Neural cell (in vitro differentiated cells): ENCODE measurements at regions not wholly inside any gene's neighbourhood (a gene's known extent, or its start where the extent isn't known, plus 50 kb on each side); places are given as distances from the start of the nearest gene placed in this dataset.

Experiments
- H2AFZ ChIP-seq: fragments of 200-600, 300-800 bp; sonication (generic), shearing (Covaris generic); 2 replicates; pipeline ENCODE4 v1.6.0; 2014; ENCODE audit warnings: low read depth, mild to moderate bottlenecking, antibody characterized with exemption, low read length, moderate library complexity
- H3F3A ChIP-seq: fragments of 200-600 bp; shearing (Covaris generic); 2 replicates; pipeline ENCODE4 v1.6.1; 2016; ENCODE audit warnings: mild to moderate bottlenecking, moderate library complexity, mixed read lengths, antibody characterized with exemption, low read length; ENCODE audit not compliant: insufficient read depth, poor library complexity, severe bottlenecking
- H3K27ac ChIP-seq: fragments of 200-600, 300-800 bp; sonication (generic), shearing (Covaris generic); 2 replicates; pipeline ENCODE4 v1.5.1; 2014; ENCODE audit warnings: mild to moderate bottlenecking, low read length, moderate library complexity
- H3K27me3 ChIP-seq: fragments of 300-800, 200-600 bp; sonication (generic), shearing (Covaris generic); 2 replicates; pipeline ENCODE4 v1.6.0; 2014; ENCODE audit warnings: mild to moderate bottlenecking, low read depth, low read length, moderate library complexity; ENCODE audit not compliant: insufficient read depth
- H3K36me3 ChIP-seq: fragments of 300-800, 200-600 bp; sonication (generic), shearing (Covaris generic); 2 replicates; pipeline ENCODE4 v1.5.1; 2014; ENCODE audit warnings: mild to moderate bottlenecking, antibody characterized with exemption, low read length, moderate library complexity; ENCODE audit not compliant: insufficient read depth
- H3K4me2 ChIP-seq: fragments of 300-800, 200-600 bp; sonication (generic), shearing (Covaris generic); 2 replicates; pipeline ENCODE4 v1.6.0; 2014; ENCODE audit warnings: mild to moderate bottlenecking, low read length
- H3K4me3 ChIP-seq: fragments of 300-800, 200-600 bp; sonication (generic), shearing (Covaris generic); 2 replicates; pipeline ENCODE4 v1.5.1; 2014; ENCODE audit warnings: mild to moderate bottlenecking, low read length, moderate library complexity
- H3K79me2 ChIP-seq: fragments of 200-600 bp; shearing (Covaris generic); replicated peaks from 2 replicates; pipeline ENCODE4 v1.6.0; 2014; ENCODE audit warnings: mild to moderate bottlenecking, low read length, moderate library complexity; ENCODE audit not compliant: insufficient read depth
- H3K9ac ChIP-seq: fragments of 300-800, 200-600 bp; sonication (generic), shearing (Covaris generic); 2 replicates; pipeline ENCODE4 v1.6.1; 2016; ENCODE audit warnings: mild to moderate bottlenecking, low read length, mixed read lengths
- H3K9me2 ChIP-seq: fragments of 200-600 bp; shearing (Covaris generic); 2 replicates; pipeline ENCODE4 v1.6.1; 2016; ENCODE audit warnings: mild to moderate bottlenecking, low read length, mixed read lengths; ENCODE audit not compliant: insufficient read depth
- H3K9me3 ChIP-seq: fragments of 200-600, 300-800 bp; sonication (generic), shearing (Covaris generic); 2 replicates; pipeline ENCODE4 v1.6.1; 2016; ENCODE audit warnings: mild to moderate bottlenecking, mixed run types, low read length, moderate library complexity, mixed read lengths
- H4K20me1 ChIP-seq: fragments of 200-600 bp; shearing (Covaris generic); 2 replicates; pipeline ENCODE4 v1.6.1; 2016; ENCODE audit warnings: mild to moderate bottlenecking, mixed run types; ENCODE audit not compliant: insufficient read depth
- CTCF ChIP-seq: fragments of 450-650 bp; IDR thresholded peaks from 2 replicates; pipeline ENCODE4 v1.5.1; 2014; ENCODE audit warnings: antibody characterized with exemption, mild to moderate bottlenecking, moderate library complexity; ENCODE audit not compliant: poor library complexity, severe bottlenecking
- EP300 ChIP-seq: fragments of 450-650 bp; conservative IDR thresholded peaks from 2 replicates; pipeline ENCODE4 v1.6.1; 2014; ENCODE audit warnings: antibody characterized with exemption, mild to moderate bottlenecking, moderate library complexity; ENCODE audit not compliant: poor library complexity, severe bottlenecking
- EZH2 ChIP-seq: fragments of 200-600, 300-800 bp; shearing (Covaris generic), sonication (generic); IDR thresholded peaks from 2 replicates; pipeline ENCODE4 v1.6.1; 2014; ENCODE audit warnings: antibody characterized with exemption, low read length, borderline replicate concordance, mild to moderate bottlenecking; ENCODE audit not compliant: insufficient read depth, poor library complexity, severe bottlenecking
- MXI1 ChIP-seq: fragments of 450-650 bp; conservative IDR thresholded peaks from 2 replicates; pipeline ENCODE4 v1.6.1; 2014; ENCODE audit warnings: antibody characterized with exemption, mild to moderate bottlenecking; ENCODE audit not compliant: poor library complexity, severe bottlenecking
- POLR2AphosphoS5 ChIP-seq: IDR thresholded peaks from 2 replicates; pipeline ENCODE4 v1.6.1; 2012
- RAD21 ChIP-seq: fragments of 450-650 bp; conservative IDR thresholded peaks from 2 replicates; pipeline ENCODE4 v1.6.1; 2014; ENCODE audit warnings: antibody characterized with exemption, mild to moderate bottlenecking, moderate library complexity
- SMC3 ChIP-seq: fragments of 450-650 bp; conservative IDR thresholded peaks from 2 replicates; pipeline ENCODE4 v1.6.1; 2014; ENCODE audit warnings: antibody characterized with exemption, mild to moderate bottlenecking, moderate library complexity; ENCODE audit not compliant: poor library complexity
- TAF1 ChIP-seq: IDR thresholded peaks from 2 replicates; pipeline ENCODE4 v1.6.1; 2012; ENCODE audit warnings: low read depth
- TF ChIP-seq, protein P1 (sequence below): IDR thresholded peaks from 2 replicates; pipeline ENCODE4 v1.6.1; 2012; ENCODE audit warnings: borderline replicate concordance

GRCh38 chr19:29086182-29086581 is 126.8 kb downstream of the UQCRFS1 start:
- Histone ChIP-seq H3F3A (no peaks in the 10 kb centered on the region), H3K36me3 (no peaks in the 10 kb centered on the region), H4K20me1 (no peaks in the 10 kb centered on the region), H3K27me3 (no peaks in the 10 kb centered on the region), H3K27ac (no peak overlapping the region), H3K9ac (no peak overlapping the region), H3K9me2 (no peaks in the 10 kb centered on the region), H3K79me2 (no peaks in the 10 kb centered on the region), H3K9me3 (no peaks in the 10 kb centered on the region), H3K4me3 (no peak overlapping the region), H2AFZ (no peak overlapping the region), H3K4me2 (no peak overlapping the region)
- TF ChIP-seq RAD21 (no peak), EP300 (no peak), POLR2AphosphoS5 (no peak), TAF1 (no peak), EZH2 (no peak), SMC3 (no peak), CTCF (no peak)
- TF ChIP-seq, protein P1, sequence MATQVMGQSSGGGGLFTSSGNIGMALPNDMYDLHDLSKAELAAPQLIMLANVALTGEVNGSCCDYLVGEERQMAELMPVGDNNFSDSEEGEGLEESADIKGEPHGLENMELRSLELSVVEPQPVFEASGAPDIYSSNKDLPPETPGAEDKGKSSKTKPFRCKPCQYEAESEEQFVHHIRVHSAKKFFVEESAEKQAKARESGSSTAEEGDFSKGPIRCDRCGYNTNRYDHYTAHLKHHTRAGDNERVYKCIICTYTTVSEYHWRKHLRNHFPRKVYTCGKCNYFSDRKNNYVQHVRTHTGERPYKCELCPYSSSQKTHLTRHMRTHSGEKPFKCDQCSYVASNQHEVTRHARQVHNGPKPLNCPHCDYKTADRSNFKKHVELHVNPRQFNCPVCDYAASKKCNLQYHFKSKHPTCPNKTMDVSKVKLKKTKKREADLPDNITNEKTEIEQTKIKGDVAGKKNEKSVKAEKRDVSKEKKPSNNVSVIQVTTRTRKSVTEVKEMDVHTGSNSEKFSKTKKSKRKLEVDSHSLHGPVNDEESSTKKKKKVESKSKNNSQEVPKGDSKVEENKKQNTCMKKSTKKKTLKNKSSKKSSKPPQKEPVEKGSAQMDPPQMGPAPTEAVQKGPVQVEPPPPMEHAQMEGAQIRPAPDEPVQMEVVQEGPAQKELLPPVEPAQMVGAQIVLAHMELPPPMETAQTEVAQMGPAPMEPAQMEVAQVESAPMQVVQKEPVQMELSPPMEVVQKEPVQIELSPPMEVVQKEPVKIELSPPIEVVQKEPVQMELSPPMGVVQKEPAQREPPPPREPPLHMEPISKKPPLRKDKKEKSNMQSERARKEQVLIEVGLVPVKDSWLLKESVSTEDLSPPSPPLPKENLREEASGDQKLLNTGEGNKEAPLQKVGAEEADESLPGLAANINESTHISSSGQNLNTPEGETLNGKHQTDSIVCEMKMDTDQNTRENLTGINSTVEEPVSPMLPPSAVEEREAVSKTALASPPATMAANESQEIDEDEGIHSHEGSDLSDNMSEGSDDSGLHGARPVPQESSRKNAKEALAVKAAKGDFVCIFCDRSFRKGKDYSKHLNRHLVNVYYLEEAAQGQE: no peak

- Histone ChIP-seq H3K27me3 (no peaks in the 10 kb centered on the region), H3K9me3 (no peaks in the 10 kb centered on the region), H3K4me3 (no peak overlapping the region), H3K36me3 (no peaks in the 10 kb centered on the region), H3K27ac (no peak overlapping the region), H4K20me1 (no peaks in the 10 kb centered on the region), H3K9me2 (no peaks in the 10 kb centered on the region), H3K9ac (no peak overlapping the region), H3K79me2 (no peaks in the 10 kb centered on the region), H2AFZ (no peak overlapping the region), H3K4me2 (no peak overlapping the region), H3F3A (no peaks in the 10 kb centered on the region)
- no peak for TF ChIP-seq TAF1
- TF ChIP-seq EP300: no peak
- TF ChIP-seq CTCF: no peak
- no peak for TF ChIP-seq MXI1
- TF ChIP-seq EZH2: no peak
- TF ChIP-seq RAD21: no peak
- no peak for TF ChIP-seq SMC3
- TF ChIP-seq, protein P1: no peak
- TF ChIP-seq POLR2AphosphoS5: no peak
These were observed 127.3 kb downstream of the UQCRFS1 start for GRCh38 chr19:29085630-29086029.
